Activated CD4-positive, alpha-beta T cell treated with anti-CD3 and anti-CD28 coated beads, Interleukin-2, amount 10 ng/mL, durations not matched to agents 24 days and 14 days (primary cell): ENCODE measurements at regions not wholly inside any gene's neighbourhood (a gene's known extent, or its start where the extent isn't known, plus 50 kb on each side); places are given as distances from the start of the nearest gene placed in this dataset.

Experiments used
- DNase-seq: peaks from one replicate; pipeline ENCODE4 v3.0.0; 2022
- H3K27ac Mint-ChIP-seq: one replicate; pipeline ENCODE4 v1.8.0; 2022; ENCODE audit warnings: mild to moderate bottlenecking, mixed read lengths
- H3K27me3 Mint-ChIP-seq: one replicate; pipeline ENCODE4 v1.8.0; 2022; ENCODE audit warnings: mixed read lengths
- H3K36me3 Mint-ChIP-seq: one replicate; pipeline ENCODE4 v1.8.0; 2022; ENCODE audit warnings: low read depth, mild to moderate bottlenecking, mixed read lengths
- H3K4me1 Mint-ChIP-seq: one replicate; pipeline ENCODE4 v1.8.0; 2021; ENCODE audit warnings: mixed read lengths
- H3K4me3 Mint-ChIP-seq: one replicate; pipeline ENCODE4 v1.8.0; 2022; ENCODE audit warnings: mild to moderate bottlenecking, moderate library complexity, mixed read lengths
- H3K9me3 Mint-ChIP-seq: one replicate; pipeline ENCODE4 v1.8.0; 2021; ENCODE audit warnings: mixed read lengths
- intact Hi-C: fragments of 100-400 bp; cut with micrococcal nuclease; formaldehyde crosslinking; loops from one replicate; pipeline ENCODE4 v1.15.1; 2023

DNA sequence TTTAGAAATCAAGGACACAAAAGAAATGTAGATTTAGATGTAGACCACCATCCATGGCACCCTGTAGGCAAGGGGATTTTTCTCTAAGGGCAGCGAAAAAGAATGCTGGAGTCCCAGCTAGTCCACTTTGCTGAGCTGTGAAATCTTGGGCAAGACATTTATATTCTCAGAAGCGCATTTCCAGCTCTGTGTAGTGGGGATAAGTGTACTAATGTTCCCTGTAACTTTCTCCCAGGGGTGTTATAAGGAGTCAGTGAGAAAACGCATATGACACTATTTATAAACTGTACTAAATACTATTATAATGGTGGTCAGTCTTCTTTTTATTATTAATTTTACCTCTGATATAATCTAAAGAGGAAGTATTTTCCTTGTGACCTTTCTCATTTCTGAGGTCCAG lies 133.4 kb upstream of the FRMD6 start:
- Mint-ChIP-seq H3K4me3 (no peak overlapping the region), H3K27ac (no peak overlapping the region), H3K27me3 (peaks cover 5% of the 10 kb centered on the region), H3K9me3 (peaks cover 3% of the 10 kb centered on the region), H3K36me3 (no peaks in the 10 kb centered on the region), H3K4me1 (no peaks in the 10 kb centered on the region)
- intact Hi-C loops = no loop called here
- DNase-seq = no peak

GRCh38 chr14:51518711-51519110 lies 133.0 kb upstream of the FRMD6 start:
- Mint-ChIP-seq H3K27ac (no peak overlapping the region), H3K27me3 (peaks cover 4% of the 10 kb centered on the region), H3K36me3 (no peaks in the 10 kb centered on the region), H3K9me3 (peaks cover 3% of the 10 kb centered on the region), H3K4me3 (no peak overlapping the region), H3K4me1 (no peaks in the 10 kb centered on the region)
- no peak for DNase-seq
- intact Hi-C loops = no loop called here

GRCh38 chr14:51520087-51520486 lies 131.6 kb upstream of the FRMD6 start:
- Mint-ChIP-seq H3K4me3 (no peak overlapping the region), H3K4me1 (no peaks in the 10 kb centered on the region)
- intact Hi-C loops = no loop called here

DNA sequence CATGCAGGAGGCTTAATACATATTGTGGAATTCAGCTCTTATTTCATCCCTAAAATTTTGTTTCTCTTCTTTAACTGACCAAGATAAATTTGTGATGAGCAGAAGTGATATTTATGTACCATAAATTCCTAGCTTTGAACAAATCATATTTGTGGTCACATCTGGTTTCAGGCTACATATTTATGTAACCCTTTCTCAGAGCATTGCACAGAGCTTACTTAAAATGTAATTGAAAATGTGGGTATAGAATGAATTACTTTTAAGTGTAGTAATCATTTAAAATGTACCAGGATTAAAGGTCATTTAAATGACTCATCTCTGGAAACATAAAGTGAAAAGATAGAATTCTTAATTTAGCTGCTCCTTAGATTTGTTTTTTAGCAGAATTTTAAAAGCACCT lies 129.9 kb upstream of the FRMD6 start:
- DNase-seq = no peak
- intact Hi-C loops = no loop called here
- no peaks in the 10 kb centered on the region for H3K36me3 Mint-ChIP-seq
- peaks cover 7% of the 10 kb centered on the region for H3K27me3 Mint-ChIP-seq
- H3K4me3 Mint-ChIP-seq = no peak overlapping the region
- no peaks in the 10 kb centered on the region for H3K9me3 Mint-ChIP-seq
- H3K4me1 Mint-ChIP-seq = no peaks in the 10 kb centered on the region
- no peak overlapping the region for H3K27ac Mint-ChIP-seq

More at GRCh38 chr14:51520087-51520486, 131.6 kb upstream of the FRMD6 start:
- peaks cover 4% of the 10 kb centered on the region for H3K27me3 Mint-ChIP-seq
- H3K36me3 Mint-ChIP-seq = no peaks in the 10 kb centered on the region
- H3K27ac Mint-ChIP-seq = no peak overlapping the region
- no peak for DNase-seq
- H3K9me3 Mint-ChIP-seq = peaks cover 1% of the 10 kb centered on the region

DNA sequence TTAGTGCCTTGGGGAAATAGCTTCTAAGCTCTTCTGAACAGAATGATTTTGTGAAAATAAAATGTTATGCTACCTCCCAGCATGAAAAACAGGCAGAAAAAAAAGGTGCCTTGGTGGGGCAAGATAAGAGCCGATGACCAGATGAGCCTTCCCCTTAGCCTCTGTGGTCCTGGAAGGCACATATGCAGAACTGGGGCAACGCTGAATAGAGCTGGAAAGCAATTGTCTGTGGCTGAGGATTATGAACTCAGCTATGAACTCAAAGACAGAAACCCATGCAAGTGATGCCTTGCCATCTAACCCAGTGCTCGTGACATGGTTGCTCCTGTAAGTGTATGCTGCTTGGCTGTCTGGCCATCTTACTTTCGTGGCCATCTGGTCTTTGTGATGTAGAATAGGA lies 128.5 kb upstream of the FRMD6 start:
- Mint-ChIP-seq H3K36me3 (no peaks in the 10 kb centered on the region), H3K27me3 (peaks cover 7% of the 10 kb centered on the region), H3K4me1 (no peaks in the 10 kb centered on the region), H3K9me3 (no peaks in the 10 kb centered on the region), H3K4me3 (no peak overlapping the region), H3K27ac (no peak overlapping the region)
- no peak for DNase-seq
- intact Hi-C loops = no loop called here

DNA sequence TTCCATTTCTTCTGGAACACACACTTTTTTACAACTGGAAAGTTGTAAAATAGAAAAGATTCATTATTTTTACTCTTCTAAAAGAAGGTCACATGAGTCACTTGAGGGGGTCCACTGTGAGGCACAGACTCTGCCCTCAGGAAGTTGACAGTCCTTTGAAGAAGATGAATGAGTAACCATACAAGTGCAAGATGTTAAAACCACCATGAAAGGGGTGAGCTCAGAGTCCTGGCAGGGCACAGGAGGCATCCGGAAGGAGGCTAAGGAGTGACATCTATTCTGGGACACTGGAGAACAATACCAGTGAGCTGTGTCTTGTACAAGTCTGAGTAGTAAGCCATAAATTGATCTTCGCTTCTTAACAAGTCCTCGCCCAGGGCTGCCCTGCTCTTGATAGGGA lies 126.0 kb upstream of the FRMD6 start:
- Mint-ChIP-seq H3K27me3 (peaks cover 8% of the 10 kb centered on the region), H3K4me3 (no peak overlapping the region), H3K9me3 (no peaks in the 10 kb centered on the region), H3K27ac (no peak overlapping the region), H3K36me3 (no peaks in the 10 kb centered on the region), H3K4me1 (no peaks in the 10 kb centered on the region)
- DNase-seq = no peak
- intact Hi-C loops = no loop called here

DNA sequence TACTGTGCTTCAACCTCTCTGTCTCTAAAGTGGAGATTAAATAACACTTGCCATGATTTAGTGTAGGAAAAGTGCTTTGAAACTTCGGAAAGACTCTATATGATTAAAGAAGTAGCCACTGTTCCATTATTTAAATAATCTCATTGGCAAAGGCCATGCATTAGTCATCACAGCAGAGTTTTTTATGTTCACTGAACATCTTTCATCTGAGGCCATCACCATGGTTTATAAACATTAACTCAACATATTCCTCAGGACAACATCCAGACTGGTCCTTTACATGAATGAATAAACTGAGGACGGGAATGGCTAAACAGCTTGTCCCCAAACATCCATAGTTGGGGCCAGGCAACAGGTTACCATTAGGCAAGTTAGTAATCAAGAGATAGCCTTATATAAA lies 124.6 kb upstream of the FRMD6 start:
- DNase-seq = no peak
- H3K9me3 Mint-ChIP-seq = no peaks in the 10 kb centered on the region

DNA sequence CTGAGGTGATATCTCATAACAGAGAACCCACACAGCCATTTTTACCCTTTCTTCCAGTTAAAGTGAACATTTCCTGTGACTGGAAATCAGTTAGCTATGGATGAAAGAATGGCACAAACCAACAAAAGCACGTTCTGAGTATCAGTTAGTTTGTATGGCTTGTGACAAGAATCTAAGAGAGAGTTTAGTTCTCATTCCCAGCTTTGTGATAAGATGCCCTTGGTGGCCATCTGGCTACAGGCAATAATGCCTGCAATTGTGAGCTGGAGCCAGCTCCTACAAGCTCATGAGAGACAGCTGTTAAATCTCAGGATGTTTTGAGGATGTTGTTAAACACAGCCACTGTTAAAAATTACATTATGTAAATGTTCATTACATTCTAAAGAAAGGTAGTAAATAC lies 122.0 kb upstream of the FRMD6 start:
- Mint-ChIP-seq H3K27me3 (peaks cover 5% of the 10 kb centered on the region), H3K36me3 (no peaks in the 10 kb centered on the region), H3K27ac (no peak overlapping the region), H3K9me3 (peaks cover 2% of the 10 kb centered on the region), H3K4me3 (no peak overlapping the region), H3K4me1 (no peaks in the 10 kb centered on the region)
- DNase-seq = no peak
- intact Hi-C loops = no loop called here

More for the DNA sequence above, 124.6 kb upstream of the FRMD6 start:
- intact Hi-C loops = no loop called here
- H3K27me3 Mint-ChIP-seq = peaks cover 8% of the 10 kb centered on the region
- H3K4me3 Mint-ChIP-seq = no peak overlapping the region
- no peaks in the 10 kb centered on the region for H3K36me3 Mint-ChIP-seq
- H3K4me1 Mint-ChIP-seq = no peaks in the 10 kb centered on the region
- no peak overlapping the region for H3K27ac Mint-ChIP-seq

GRCh38 chr14:51533160-51533559 lies 118.5 kb upstream of the FRMD6 start:
- Mint-ChIP-seq H3K36me3 (no peaks in the 10 kb centered on the region), H3K27me3 (peaks cover 5% of the 10 kb centered on the region), H3K27ac (no peak overlapping the region), H3K4me1 (no peaks in the 10 kb centered on the region), H3K9me3 (peaks cover 3% of the 10 kb centered on the region), H3K4me3 (no peak overlapping the region)
- DNase-seq = no peak
- intact Hi-C loops = no loop called here

- Mint-ChIP-seq H3K4me3 (no peak overlapping the region), H3K36me3 (no peaks in the 10 kb centered on the region), H3K4me1 (no peaks in the 10 kb centered on the region), H3K27ac (no peak overlapping the region), H3K27me3 (peaks cover 6% of the 10 kb centered on the region), H3K9me3 (peaks cover 3% of the 10 kb centered on the region)
- DNase-seq = no peak
- intact Hi-C loops = no loop called here
Observed at GRCh38 chr14:51533872-51534553, 117.7 kb upstream of the FRMD6 start.

DNA sequence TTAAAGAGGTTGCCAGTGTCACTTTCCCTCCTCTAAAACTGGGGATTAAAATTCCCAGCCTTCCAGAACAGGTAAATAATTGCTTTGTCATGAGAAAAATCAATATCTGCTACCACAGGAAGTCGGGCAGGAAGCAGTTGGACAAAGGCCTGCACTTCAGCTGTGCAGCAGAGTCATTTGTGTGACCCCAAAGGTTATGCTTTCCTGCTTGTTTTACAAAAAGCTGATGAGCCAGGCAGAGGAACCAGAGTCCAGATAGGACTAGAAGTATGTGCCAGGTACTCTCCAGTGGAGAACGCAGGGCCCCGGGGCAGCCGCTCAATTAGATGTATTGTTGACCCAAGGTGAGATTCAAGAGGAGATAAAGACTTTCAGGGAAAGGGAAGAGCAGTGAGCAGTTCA lies 117.1 kb upstream of the FRMD6 start:
- DNase-seq = no peak
- Mint-ChIP-seq H3K4me1 (no peaks in the 10 kb centered on the region), H3K27ac (no peak overlapping the region), H3K36me3 (no peaks in the 10 kb centered on the region), H3K27me3 (peaks cover 6% of the 10 kb centered on the region), H3K9me3 (peaks cover 3% of the 10 kb centered on the region), H3K4me3 (no peak overlapping the region)
- intact Hi-C loops = no loop called here

GRCh38 chr14:51535443-51536044 lies 116.2 kb upstream of the FRMD6 start:
- no peak for DNase-seq
- Mint-ChIP-seq H3K9me3 (peaks cover 3% of the 10 kb centered on the region), H3K27ac (no peak overlapping the region), H3K36me3 (no peaks in the 10 kb centered on the region), H3K4me1 (no peaks in the 10 kb centered on the region), H3K4me3 (no peak overlapping the region), H3K27me3 (peaks cover 6% of the 10 kb centered on the region)
- intact Hi-C loops = no loop called here

- H3K27me3 Mint-ChIP-seq = peaks cover 10% of the 10 kb centered on the region
- H3K4me1 Mint-ChIP-seq = no peaks in the 10 kb centered on the region
- H3K9me3 Mint-ChIP-seq = peaks cover 3% of the 10 kb centered on the region
- no peak for DNase-seq
- H3K4me3 Mint-ChIP-seq = no peak overlapping the region
- no peak overlapping the region for H3K27ac Mint-ChIP-seq
- H3K36me3 Mint-ChIP-seq = no peaks in the 10 kb centered on the region
- intact Hi-C loops = no loop called here
Observed at GRCh38 chr14:51538973-51539372, 112.7 kb upstream of the FRMD6 start.

DNA sequence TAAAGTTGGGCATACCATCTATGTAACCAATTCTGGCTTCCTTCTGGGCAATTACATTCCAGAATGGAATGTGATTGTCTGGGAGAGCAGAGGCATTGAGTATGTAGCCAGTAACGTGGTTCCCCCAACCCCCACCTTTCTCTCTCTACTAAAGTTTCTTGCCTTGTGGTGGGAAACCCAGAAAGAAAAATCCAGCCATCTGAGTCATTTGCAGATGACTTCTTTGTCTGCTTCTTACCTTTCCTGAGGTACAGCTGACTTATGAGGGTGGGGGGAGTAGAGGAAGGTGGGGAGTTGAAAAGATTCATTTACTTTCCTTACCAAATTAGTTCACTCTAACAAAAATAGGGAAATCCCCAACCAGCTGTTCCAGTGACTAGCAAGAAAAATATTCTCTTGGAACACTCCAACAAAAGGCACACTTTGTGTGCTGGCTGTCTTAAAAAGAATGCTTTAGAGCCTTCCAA lies 112.1 kb upstream of the FRMD6 start:
- peaks cover 2% of the 10 kb centered on the region for H3K9me3 Mint-ChIP-seq
- no peak for DNase-seq
- H3K27ac Mint-ChIP-seq = no peak overlapping the region
- H3K36me3 Mint-ChIP-seq = no peaks in the 10 kb centered on the region
- intact Hi-C loops = no loop called here
- H3K27me3 Mint-ChIP-seq = peaks cover 10% of the 10 kb centered on the region
- H3K4me3 Mint-ChIP-seq = no peak overlapping the region
- H3K4me1 Mint-ChIP-seq = no peaks in the 10 kb centered on the region

DNA sequence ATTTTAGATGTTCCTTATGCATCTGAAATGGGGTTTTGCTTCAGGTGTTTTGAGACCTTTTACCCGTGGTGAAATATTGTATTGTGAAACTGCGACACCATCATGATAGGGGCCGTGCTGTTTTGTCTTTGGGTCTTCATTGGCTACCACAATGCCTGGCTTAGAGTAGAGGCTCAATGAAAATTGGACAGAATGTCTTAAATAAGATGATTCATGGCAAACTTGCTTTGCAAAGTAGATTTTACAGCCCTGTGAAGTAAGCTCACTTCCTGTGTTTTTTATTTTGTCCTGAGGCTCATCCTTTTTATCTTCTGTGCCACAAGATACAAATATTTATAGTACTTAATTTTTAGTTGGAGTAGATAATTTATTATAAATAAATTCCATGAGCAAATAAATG lies 111.3 kb upstream of the FRMD6 start:
- no peak for DNase-seq
- Mint-ChIP-seq H3K36me3 (no peaks in the 10 kb centered on the region), H3K4me3 (no peak overlapping the region), H3K4me1 (no peaks in the 10 kb centered on the region), H3K27ac (no peak overlapping the region), H3K27me3 (peaks cover 13% of the 10 kb centered on the region), H3K9me3 (no peaks in the 10 kb centered on the region)
- intact Hi-C loops = no loop called here
